Gastroesophageal sphincter (tissue), 3 donors: ENCODE measurements at regions not wholly inside any gene's neighbourhood (a gene's known extent, or its start where the extent isn't known, plus 50 kb on each side); places are given as distances from the start of the nearest gene placed in this dataset.

Experiments
- CTCF ChIP-seq, 4 experiments: fragments of 200-600 bp in 2 of 4; fragments of 450-650 bp in 2 of 4; sonication (generic) in 1 of 4; IDR thresholded peaks; one replicate each; pipeline ENCODE4 v1.5.1; 2017 to 2019; ENCODE audit warnings: antibody characterized with exemption in 4 of 4, mild to moderate bottlenecking in 2 of 4, moderate library complexity in 2 of 4
- EP300 ChIP-seq: sonication (generic); formaldehyde crosslinking; IDR thresholded peaks from one replicate; pipeline ENCODE4 v1.6.1; 2017; ENCODE audit warnings: antibody characterized with exemption, mild to moderate bottlenecking
- POLR2AphosphoS5 ChIP-seq: sonication (generic); formaldehyde crosslinking; IDR thresholded peaks from one replicate; pipeline ENCODE4 v1.6.1; 2017; ENCODE audit warnings: antibody characterized with exemption

GRCh38 chr2:174659069-174659900 lies 61.7 kb upstream of the WIPF1 start:
- no peak for TF ChIP-seq CTCF (IDR thresholded peaks at IDR 0.05)
- TF ChIP-seq EP300, result no peak
- no peak for TF ChIP-seq POLR2AphosphoS5
